ENCODE measurements at regions not wholly inside any gene's neighbourhood (a gene's known extent, or its start where the extent isn't known, plus 50 kb on each side); places are given as distances from the start of the nearest gene placed in this dataset.

GRCh38 chr10:106032450-106033002, 1132.0 kb downstream of the SORCS1 start:
- no peak for TF ChIP-seq EZH2phosphoT487 (conservative IDR thresholded peaks at IDR 0.05; ENCODE audit: low read length)
- TF ChIP-seq CTCF (IDR thresholded peaks at IDR 0.05; ENCODE audit: insufficient read depth, low read length, poor library complexity, severe bottlenecking) = no peak
